Hindlimb muscle (tissue), 1 donor: ENCODE measurements at regions not wholly inside any gene's neighbourhood (a gene's known extent, or its start where the extent isn't known, plus 50 kb on each side); places are given as distances from the start of the nearest gene placed in this dataset.

Source experiments
- DNase-seq: peaks from one replicate; pipeline ENCODE4 v3.0.0-alpha.2; 2013

DNA sequence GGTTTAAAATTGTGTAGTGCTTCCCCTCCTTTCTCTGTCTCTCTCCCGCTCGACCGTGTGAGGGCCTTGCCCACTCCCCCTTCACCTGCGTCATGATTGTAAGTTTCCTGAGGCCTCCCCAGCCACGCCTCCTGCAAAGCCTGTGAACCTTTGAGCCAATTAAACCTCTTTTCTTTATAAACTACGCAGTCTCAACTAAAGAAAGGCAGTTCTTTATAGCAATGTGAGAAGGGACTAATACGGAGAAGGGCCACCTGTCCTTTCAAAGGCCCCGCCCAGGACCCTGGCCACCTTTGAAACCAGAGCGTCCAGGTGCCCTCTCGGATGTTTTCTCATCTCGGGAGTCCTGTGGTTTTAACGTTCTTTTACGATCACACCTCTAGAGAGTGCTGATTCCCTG is 741.5 kb downstream of the BRD1 start:
- DNase-seq, result no peak

DNA sequence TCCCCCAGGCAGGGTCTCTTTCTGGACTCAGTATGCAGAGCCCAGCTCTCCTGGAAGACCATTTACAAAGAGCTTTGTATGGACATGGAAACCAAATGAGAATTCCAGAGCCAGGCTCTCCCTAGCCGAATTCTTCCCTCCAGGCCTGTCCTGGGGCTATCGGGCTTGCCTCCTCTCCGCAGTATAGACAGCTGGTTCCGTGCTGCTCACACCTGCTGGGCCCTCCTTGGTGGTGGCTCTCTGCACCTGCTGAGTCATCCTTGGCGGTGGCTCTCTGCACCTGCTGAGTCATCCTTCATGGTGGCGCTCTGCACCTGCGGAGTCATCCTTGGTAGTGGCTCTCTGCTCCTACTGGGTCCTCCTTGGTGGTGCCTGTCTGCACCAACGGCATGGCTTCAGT is 743.5 kb downstream of the BRD1 start:
- no peak for DNase-seq

- DNase-seq, result no peak
Observed at GRCh38 chr22:49083607-49084006, 744.1 kb downstream of the BRD1 start.

DNA sequence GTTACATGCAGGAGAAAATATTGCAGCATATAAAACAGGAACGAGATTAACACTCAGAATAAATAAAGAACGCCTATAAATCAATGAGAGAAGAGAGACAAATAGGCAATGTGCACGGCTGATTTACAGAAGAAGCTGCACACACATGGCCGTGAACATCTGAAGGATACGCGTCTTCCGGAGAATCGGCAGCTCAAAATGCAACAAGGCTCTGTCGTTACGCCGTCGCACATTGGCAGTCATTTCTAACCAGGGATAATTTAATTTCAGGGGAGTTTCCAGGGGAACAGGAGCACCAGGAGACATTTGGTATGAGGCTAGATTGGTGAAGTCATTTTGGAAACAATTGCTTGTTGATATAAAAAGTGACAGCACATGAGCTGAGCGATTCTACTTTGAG is 745.2 kb downstream of the BRD1 start:
- DNase-seq, result no peak

DNA sequence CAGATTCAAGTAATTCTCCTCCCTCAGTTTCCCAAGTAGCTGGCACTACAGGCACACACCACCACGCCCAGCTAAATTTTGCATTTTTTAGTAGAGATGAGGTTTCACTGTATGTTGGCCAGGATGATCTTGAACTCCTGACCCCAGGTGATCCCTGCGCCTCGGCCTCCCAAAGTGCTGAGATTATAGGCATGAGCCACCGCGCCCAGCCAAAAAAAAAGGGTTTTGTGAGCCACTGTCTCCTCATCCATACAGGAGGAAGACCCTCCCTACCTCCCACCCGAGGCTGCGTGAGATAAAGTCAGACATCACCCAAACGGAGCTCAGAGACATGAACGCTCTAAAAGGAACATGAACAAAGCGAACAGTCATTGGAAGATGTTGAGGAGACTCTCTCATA is 745.7 kb downstream of the BRD1 start:
- no peak for DNase-seq

DNA sequence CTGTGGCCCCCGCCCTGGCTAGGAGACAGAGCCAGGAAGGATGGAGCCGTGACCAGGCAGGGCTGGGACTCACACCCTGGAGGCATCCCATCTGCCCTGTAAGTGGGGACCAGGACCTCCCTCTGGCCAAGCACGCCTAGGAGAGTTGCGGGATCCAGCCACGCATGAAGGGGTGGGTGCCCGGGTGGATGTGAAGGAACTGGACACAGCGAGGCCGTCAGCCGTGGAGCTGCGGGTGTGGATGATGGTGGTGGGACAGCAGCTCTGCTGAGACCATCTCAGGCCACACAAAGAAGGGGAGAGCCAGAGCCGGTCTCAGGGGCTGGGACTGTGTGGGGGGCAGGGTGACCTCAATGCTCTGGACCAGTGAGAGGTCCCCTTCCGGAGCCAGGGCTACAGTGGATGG is 746.4 kb downstream of the BRD1 start:
- no peak for DNase-seq

DNA sequence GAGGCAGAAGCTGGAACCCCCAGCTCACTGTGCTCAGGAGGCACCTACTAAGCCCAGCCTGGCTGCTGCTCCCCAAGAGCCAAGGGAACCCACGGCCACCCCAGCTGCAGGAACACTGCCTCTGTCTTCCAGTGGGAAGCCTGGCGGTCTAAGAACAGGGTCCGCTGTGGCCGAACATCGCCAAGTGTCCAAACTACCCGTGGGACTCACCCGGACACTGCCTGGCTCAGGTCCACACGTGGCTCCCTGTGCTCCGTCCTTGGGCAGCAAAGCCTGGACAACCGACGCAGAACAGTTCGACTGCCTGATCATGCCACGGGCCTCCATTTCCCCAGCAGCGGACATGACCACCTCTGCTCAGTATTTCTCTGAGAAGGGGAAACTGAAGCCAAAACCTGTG is 747.0 kb downstream of the BRD1 start:
- no peak for DNase-seq

DNA sequence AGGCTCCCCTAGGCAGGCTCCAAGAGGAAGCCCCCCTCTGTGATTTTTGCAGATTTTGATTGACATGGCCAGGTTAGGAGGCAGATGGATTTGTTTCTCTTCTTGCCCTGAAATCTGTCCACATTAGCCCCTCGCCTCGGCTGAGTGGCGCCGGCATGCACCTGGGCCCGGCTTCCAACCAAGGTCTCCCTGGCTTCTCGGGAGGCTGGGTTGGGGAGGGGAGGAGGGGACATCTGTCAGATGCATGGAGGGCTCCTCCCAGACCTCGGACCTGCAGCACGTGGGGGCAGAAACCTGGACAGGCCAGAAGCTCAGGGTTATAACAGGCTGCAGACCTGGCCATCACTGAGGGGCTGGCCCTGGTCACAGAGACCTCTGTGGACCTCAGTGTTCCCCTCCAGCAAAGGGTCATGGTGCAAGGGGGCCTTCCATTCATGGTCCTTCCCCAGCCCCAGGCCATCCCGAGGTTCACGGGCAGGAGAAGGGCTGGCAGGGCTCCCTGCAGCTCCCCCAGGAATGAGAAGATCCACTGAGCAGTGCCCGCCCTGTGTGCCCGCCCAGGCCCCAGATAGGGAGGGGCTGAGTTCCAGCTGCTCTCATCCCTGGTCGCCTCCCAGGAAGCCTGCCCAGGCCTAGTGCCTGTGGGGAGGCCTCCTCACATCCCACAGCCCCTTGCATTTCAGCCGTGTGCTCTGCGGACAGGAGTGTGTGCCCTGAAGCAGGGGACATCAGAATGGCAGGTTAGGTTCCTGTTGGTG is 747.8 kb downstream of the BRD1 start:
- no peak for DNase-seq

GRCh38 chr22:49079027-49079725 is 748.5 kb downstream of the BRD1 start:
- no peak for DNase-seq

DNA sequence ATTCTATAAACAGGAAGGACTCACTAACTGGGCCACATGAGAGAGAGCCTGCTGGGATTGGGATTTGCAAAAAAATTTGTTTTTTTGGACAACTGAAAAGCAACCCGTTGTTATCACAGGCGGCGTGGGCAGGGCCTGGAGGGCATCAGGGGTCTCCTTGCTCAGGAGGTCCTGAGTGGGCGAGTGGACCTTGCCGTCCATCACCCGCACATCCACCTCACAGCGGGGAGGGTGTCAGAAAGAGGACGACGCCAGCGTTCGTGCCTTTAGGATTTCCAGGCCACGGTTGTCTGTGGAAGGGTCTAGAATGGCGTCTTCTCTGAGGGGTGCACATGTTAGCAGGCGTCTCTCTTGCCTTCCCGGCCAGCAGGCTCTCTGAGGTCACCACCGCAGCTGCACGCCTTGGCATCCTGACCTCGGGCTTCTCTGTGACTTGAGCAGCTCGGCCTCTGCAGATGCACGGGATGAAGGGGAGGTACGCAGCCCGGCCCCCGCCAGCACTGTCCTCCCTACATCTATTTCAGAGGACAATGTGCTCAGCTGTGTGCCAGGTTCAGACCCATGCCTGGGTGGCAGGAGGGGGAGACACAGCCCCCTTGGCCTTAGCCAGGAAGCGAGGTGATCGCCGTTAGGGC is 749.5 kb downstream of the BRD1 start:
- no peak for DNase-seq

DNA sequence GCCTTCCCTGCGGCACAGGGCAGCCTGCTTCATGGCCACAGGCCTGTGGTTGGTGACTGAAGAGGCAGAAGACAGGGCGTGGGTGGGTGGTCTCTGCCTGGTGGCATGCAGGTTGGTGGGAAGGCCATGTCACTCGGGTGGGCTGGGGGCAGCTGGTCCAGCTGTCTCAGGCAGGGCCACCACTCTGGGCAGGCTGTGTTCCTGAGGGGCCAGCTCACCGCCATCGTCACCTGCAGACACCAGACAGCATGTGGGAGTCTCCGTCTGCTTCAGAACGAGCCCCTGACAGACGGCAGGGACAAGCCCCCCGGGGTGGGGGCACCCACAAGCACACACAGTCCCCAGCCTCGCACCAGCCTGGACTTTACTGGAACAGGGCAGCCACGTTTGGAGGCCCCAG is 750.1 kb downstream of the BRD1 start:
- DNase-seq, result no peak

GRCh38 chr22:49077036-49077393 is 750.7 kb downstream of the BRD1 start:
- no peak for DNase-seq

DNA sequence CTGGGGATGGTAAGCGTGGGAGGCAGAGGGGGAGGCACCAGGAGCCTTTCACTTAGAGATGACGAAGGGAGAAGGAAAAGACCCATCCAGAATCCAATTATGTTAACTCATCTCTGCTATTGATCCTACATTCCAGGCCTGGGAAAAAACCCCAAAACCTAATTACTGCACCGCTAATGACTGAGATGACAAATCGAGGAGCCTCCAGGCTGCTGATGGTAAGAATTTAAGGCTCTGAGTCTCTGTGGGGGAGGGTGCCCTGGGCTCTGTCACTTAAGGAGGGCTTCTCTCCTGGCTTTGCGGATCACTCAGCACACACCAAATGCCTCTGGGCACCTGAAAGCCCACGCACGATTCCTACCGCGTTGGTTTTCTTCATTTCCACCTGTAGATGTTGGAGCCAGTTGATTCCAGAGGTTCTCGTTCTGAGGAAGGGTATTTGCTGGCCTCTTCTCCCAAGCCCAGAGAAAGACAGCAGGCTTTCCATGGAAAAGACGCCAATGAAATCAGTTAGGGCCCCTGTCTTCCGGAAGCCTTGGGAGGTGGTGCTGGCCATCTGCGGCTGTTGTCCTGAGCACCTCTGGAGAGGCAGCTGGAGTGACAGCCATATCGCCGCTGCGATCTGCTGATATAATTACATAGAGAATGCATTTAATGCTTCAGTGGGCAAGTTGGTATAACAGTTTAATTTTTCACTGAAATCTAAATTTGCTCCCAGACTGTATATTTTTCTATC is 751.2 kb downstream of the BRD1 start:
- no peak for DNase-seq

- no peak for DNase-seq
Observed at GRCh38 chr22:49075150-49075549, 752.5 kb downstream of the BRD1 start.

DNA sequence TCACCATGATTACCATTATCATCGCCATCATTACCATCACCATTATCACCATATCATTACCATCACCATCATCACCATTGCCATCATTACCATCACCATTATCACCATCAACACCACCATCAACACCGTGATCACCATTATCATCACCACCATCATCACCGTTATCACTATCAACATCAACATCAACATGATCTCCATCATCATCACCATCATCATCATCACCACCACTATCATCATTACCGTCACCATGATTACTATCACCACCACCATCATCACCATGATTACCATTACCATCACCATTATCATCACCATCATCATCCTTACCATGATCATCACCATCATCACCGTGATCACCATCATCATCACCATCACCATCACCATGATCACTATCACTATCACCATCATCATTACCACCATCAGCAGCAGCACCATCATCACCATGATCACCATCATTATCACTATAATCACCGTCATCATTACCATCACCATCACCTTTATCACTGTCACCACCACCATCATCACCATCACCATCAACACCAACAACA is 753.7 kb downstream of the BRD1 start:
- no peak for DNase-seq

DNA sequence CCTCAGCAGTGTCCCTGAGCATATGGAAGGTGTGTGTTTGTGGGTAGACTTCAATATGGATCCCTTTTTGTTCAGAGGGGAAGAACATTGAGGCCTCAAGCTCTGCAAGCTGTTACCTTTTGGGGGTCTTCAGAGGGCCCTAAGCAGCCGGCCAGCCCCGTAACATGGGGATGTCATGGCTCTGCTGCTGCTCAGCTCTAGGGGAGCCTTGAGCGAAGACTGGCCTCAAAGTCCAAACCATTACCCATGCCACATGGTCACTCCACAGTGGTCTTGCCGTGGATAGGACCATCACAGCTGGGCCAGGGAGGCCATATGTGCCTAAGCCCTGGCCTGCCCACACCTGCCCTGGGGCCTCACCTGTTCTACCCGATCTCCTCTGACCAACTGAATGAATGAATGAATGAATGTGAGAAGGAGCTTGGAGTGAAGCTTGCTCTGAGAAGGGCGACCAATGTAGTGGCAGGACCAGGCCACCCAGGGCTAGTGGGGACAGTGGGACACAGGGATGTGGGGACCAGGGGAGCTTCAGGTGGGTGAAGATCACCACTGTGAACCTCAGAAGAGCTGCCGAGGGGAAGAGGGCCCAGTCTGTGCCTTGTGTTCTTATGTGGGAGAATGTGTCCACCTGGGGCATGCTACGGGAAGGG is 754.6 kb downstream of the BRD1 start:
- no peak for DNase-seq

DNA sequence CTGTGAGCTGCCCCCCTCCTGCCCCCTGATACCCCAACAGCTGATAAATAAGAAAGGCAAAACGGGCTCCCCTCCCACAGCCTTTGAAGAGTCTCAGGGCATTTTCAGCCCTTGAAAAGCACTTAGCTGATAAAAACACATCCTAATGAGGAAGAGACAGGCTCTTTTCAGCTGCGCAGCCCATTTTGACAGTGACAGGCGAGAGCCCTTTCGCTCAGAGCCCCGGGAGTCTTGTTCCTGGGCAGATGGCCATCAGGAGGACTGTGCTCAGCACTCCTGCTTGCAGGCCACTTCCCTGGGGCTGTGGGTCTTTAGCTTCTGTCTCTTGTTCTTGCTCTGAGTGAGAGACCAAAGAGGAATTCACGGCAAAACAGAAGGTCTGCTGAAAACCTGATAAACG is 757.2 kb downstream of the BRD1 start:
- no peak for DNase-seq

- no peak for DNase-seq
Observed at GRCh38 chr22:49068861-49069500, 758.7 kb downstream of the BRD1 start.

DNA sequence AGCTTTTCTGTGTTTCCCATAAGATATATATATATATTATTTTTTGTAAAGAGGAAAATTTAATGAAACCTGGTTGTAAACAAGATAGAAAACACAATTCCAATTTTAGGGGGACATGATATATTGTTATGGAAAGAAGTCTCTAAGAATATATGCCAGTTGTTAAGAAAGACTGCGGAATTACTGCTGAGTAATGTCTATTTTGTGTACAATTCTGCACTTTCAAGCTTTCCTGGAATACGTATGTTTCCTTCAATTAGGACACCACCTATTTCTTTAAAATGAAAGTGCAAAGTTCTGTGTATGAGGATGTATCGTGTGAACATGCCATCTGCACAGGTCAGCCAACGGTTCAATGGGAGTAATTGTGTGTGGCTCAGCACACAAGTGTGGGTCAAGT is 760.2 kb downstream of the BRD1 start:
- no peak for DNase-seq

DNA sequence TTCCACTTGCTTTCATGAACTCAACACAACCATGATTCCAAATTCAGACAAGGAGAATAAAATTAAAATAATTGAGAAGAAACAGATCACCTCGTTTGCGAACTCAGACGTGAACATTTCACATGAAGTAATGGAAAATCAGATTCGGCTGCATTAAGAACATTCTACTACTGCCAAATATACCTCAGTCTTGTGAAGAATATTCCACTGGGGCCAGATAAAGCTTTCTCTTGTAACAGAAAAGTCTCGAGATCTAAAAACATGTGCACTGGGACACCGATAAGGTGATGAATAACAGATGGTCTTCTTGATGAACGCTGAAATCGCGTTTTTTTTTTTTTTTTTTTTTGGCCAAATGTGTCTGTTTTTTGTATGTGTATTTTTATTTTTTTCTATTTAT is 761.1 kb downstream of the BRD1 start:
- no peak for DNase-seq

- no peak for DNase-seq
Observed at GRCh38 chr22:49064836-49065235, 762.8 kb downstream of the BRD1 start.

DNA sequence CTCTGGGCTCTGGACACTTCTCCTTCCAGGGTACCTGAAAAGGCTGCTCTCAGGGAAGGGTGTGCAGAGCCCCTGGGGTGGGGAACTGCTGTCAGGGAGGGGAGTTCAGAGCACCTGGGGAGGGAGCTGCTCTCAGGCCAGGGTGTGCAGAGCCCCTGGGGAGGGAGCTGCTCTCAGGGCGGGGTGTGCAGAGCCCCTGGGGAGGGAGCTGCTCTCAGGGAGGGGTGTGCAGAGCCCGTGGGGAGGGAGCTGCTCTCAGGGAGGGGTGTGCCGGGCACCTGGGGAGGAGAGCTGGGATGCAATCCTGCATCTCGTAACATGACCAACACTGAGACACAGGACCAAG is 764.2 kb downstream of the BRD1 start:
- no peak for DNase-seq
